GM15510 (cell line): ENCODE measurements at regions not wholly inside any gene's neighbourhood (a gene's known extent, or its start where the extent isn't known, plus 50 kb on each side); places are given as distances from the start of the nearest gene placed in this dataset.

Experiments
- POLR2A ChIP-seq: IDR thresholded peaks from 3 replicates; pipeline ENCODE4 v1.6.1; 2011; ENCODE audit warnings: borderline replicate concordance; ENCODE audit not compliant: insufficient read length; ENCODE audit errors: extremely low read depth

- TF ChIP-seq POLR2A: no peak
Observed at GRCh38 chr13:73792796-73793195, 341.4 kb downstream of the KLF12 start.

GRCh38 chr13:73782450-73783449 is 351.5 kb downstream of the KLF12 start:
- no peak for TF ChIP-seq POLR2A

- TF ChIP-seq POLR2A: no peak
Observed at GRCh38 chr13:73781384-73781783, 352.8 kb downstream of the KLF12 start.

GRCh38 chr13:73779881-73780280 is 354.3 kb downstream of the KLF12 start:
- TF ChIP-seq POLR2A: no peak

- no peak for TF ChIP-seq POLR2A
Observed at GRCh38 chr13:73778242-73778864, 355.9 kb downstream of the KLF12 start.

- TF ChIP-seq POLR2A: no peak
Observed at GRCh38 chr13:73777134-73777533, 357.1 kb downstream of the KLF12 start.

- TF ChIP-seq POLR2A: no peak
Observed at GRCh38 chr13:73776151-73776785, 357.9 kb downstream of the KLF12 start.

- TF ChIP-seq POLR2A: no peak
Observed at GRCh38 chr13:73773168-73773549, 361.0 kb downstream of the KLF12 start.

GRCh38 chr13:73772449-73773167 is 361.6 kb downstream of the KLF12 start:
- TF ChIP-seq POLR2A: no peak

GRCh38 chr13:73767747-73768315 is 366.4 kb downstream of the KLF12 start:
- no peak for TF ChIP-seq POLR2A

GRCh38 chr13:73767191-73767741 is 366.9 kb downstream of the KLF12 start:
- no peak for TF ChIP-seq POLR2A

GRCh38 chr13:73765651-73766384 is 368.4 kb downstream of the KLF12 start:
- TF ChIP-seq POLR2A: no peak

GRCh38 chr13:73759434-73759833 is 374.8 kb downstream of the KLF12 start:
- TF ChIP-seq POLR2A: no peak

GRCh38 chr13:73757481-73758233 is 376.5 kb downstream of the KLF12 start:
- no peak for TF ChIP-seq POLR2A
